PFSK-1 (cell line): ENCODE measurements at regions not wholly inside any gene's neighbourhood (a gene's known extent, or its start where the extent isn't known, plus 50 kb on each side); places are given as distances from the start of the nearest gene placed in this dataset.

ENCODE experiments used
- FOXP2 ChIP-seq: optimal IDR thresholded peaks from 2 replicates; pipeline ENCODE3; 2011; ENCODE audit warnings: borderline replicate concordance, control low read depth, inconsistent platforms; ENCODE audit not compliant: insufficient read depth; ENCODE audit errors: extremely low read length, extremely low read depth
- POLR2AphosphoS5 ChIP-seq: IDR thresholded peaks from 2 replicates; pipeline ENCODE4 v1.6.1; 2012; ENCODE audit warnings: low read depth, mild to moderate bottlenecking, control low read depth, low read length, moderate library complexity
- REST ChIP-seq, 2 experiments: IDR thresholded peaks; 2 replicates each; pipeline versions ENCODE4 v1.6.1 to v1.8.0; 2011 to 2012; ENCODE audit warnings: low read depth in 2 of 2, low read length in 2 of 2, control low read depth in 1 of 2, inconsistent platforms in 1 of 2, mild to moderate bottlenecking in 1 of 2, moderate library complexity in 1 of 2; ENCODE audit not compliant: insufficient read depth in 1 of 2
- SIN3A ChIP-seq: IDR thresholded peaks from 2 replicates; pipeline ENCODE4 v1.6.1; 2012; ENCODE audit warnings: mild to moderate bottlenecking, low read length, moderate library complexity, borderline replicate concordance; ENCODE audit not compliant: insufficient read depth
- TAF1 ChIP-seq: IDR thresholded peaks from 2 replicates; pipeline ENCODE4 v1.6.1; 2012; ENCODE audit warnings: low read length, control low read depth, borderline replicate concordance; ENCODE audit not compliant: insufficient read depth

DNA sequence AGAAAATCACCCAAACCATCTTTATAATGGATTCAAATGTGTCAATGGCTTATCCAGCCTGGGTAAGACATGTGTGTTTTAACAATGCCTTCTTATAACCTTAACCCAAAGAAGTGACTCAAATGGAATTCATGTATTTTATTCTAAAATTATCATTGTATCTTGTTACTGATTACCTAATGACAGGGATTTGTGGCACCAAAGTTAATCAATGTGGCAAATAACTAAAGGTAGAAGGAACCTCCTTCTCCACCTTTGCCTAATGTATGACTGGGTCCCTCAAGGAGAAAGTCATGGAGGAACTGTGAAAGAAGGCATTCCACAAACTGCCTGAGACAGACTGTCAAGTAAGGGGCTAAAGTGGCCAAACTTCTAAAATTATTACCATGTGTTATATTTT is 84.4 kb upstream of the ITGA1 start:
- TF ChIP-seq FOXP2 (no peak), TAF1 (no peak), POLR2AphosphoS5 (no peak), SIN3A (no peak), REST (IDR thresholded peaks at IDR 0.05; ENCODE audit: insufficient read depth in 1 of 2, low read depth in 2 of 2, low read length in 2 of 2) (no peak)

DNA sequence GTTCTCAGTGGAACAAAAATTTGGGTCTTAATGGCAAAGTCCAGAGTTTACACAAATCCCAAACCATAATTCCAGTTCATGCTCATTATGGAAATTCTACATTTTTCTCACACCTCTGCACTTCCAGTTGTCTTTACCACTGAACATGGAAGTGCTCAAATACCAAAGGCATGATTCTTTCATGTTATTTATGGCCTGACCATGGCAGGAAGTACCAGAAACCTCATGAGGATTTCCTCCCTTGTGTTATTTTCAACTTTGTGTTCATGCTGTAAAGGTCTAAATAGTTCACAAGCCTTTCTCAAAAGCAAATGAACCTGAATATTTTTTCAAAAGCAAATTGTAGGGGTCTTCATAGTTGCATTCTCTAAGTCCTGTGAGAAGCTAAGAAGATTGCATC is 82.0 kb upstream of the ITGA1 start:
- no peak for TF ChIP-seq TAF1
- no peak for TF ChIP-seq REST (IDR thresholded peaks at IDR 0.05; ENCODE audit: insufficient read depth in 1 of 2, low read depth in 2 of 2, low read length in 2 of 2)
- TF ChIP-seq FOXP2, result no peak
- no peak for TF ChIP-seq SIN3A
- no peak for TF ChIP-seq POLR2AphosphoS5

GRCh38 chr5:52706775-52707174 is 80.9 kb upstream of the ITGA1 start:
- TF ChIP-seq SIN3A (no peak), FOXP2 (no peak), REST (IDR thresholded peaks at IDR 0.05; ENCODE audit: insufficient read depth in 1 of 2, low read depth in 2 of 2, low read length in 2 of 2) (no peak), TAF1 (no peak), POLR2AphosphoS5 (no peak)

DNA sequence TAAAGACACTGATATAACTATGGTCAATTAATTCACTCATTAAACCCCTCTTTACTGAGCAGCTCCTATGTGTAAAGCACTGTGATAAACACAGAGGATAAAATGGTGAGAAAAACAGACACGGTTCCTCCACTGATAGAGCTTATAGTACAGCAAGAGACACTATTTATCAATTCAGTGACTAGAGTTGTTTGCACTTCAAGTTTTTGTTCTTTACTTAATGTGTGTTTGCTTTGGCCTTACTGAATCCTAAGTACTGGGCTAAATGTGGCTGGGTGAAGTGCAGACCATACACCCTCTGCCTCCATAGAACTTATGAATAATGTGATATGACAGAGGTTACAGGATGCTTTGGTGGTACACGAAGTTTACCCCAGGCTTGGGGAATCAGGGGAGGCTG is 80.1 kb upstream of the ITGA1 start:
- no peak for TF ChIP-seq REST (IDR thresholded peaks at IDR 0.05; ENCODE audit: insufficient read depth in 1 of 2, low read depth in 2 of 2, low read length in 2 of 2)
- no peak for TF ChIP-seq POLR2AphosphoS5
- no peak for TF ChIP-seq SIN3A
- TF ChIP-seq TAF1, result no peak
- no peak for TF ChIP-seq FOXP2

DNA sequence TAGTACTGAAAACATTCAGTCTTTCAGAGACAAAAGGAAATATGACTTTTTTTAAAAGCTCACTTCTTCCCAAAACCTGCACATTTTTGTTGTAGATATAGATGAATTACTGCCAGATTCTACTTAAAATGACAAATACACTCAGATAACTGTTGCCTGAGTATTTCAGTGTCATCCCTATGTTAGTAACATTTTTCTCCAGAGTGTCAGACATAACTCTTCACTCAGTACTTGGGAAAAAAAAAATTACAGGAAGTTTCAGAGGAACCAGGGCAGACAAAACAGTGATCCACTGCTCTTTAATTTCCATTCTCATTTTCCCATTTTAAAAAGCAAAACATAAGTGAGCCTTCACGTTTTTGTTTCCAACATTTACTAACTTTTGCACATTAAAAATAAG is 79.3 kb upstream of the ITGA1 start:
- no peak for TF ChIP-seq REST (IDR thresholded peaks at IDR 0.05; ENCODE audit: insufficient read depth in 1 of 2, low read depth in 2 of 2, low read length in 2 of 2)
- no peak for TF ChIP-seq POLR2AphosphoS5
- no peak for TF ChIP-seq FOXP2
- no peak for TF ChIP-seq TAF1
- no peak for TF ChIP-seq SIN3A
